Prostate gland (tissue), 2 donors: ENCODE measurements at regions not wholly inside any gene's neighbourhood (a gene's known extent, or its start where the extent isn't known, plus 50 kb on each side); places are given as distances from the start of the nearest gene placed in this dataset.

Source experiments
- DNase-seq: peaks from one replicate; pipeline ENCODE4 v3.0.0-alpha.2; 2019; ENCODE audit warnings: low spot score
- H3K27ac ChIP-seq, 2 donors: fragments of 200-600 bp; sonication (generic); 2 replicates each; pipeline ENCODE4 v1.5.1; 2017 to 2019
- H3K27me3 ChIP-seq: fragments of 200-600 bp; sonication (generic); replicated peaks from 2 replicates; pipeline ENCODE4 v1.5.1; 2019; ENCODE audit not compliant: insufficient read depth
- H3K36me3 ChIP-seq, 2 donors: fragments of 200-600 bp; sonication (generic); 1 replicate in 1 of 2; 2 replicates in 1 of 2; pipeline versions ENCODE4 v1.5.1 to v1.8.1; 2017 to 2019
- H3K4me1 ChIP-seq: fragments of 200-600 bp; sonication (generic); replicated peaks from 2 replicates; pipeline ENCODE4 v1.5.1; 2019
- H3K4me3 ChIP-seq, 2 donors: fragments of 200-600 bp; sonication (generic); 2 replicates each; pipeline ENCODE4 v1.5.1; 2017 to 2019
- H3K9me3 ChIP-seq: fragments of 200-600 bp; sonication (generic); 2 replicates; pipeline ENCODE4 v1.5.1; 2017
- POLR2A ChIP-seq: fragments of 450-650 bp; IDR thresholded peaks from one replicate; pipeline ENCODE4 v1.6.1; 2016; ENCODE audit warnings: antibody characterized with exemption, mild to moderate bottlenecking
- POLR2AphosphoS5 ChIP-seq: sonication (generic); formaldehyde crosslinking; IDR thresholded peaks from one replicate; pipeline ENCODE4 v1.6.1; 2017; ENCODE audit warnings: antibody characterized with exemption
- WGBS: methylation state at CpG from one replicate; pipeline ENCODE4 v1.1.5; 2018; 5-methylcytosine and 5-hydroxymethylcytosine counted together
- intact Hi-C: fragments of 100-400 bp; cut with DNase I; formaldehyde crosslinking; loops from one replicate; pipeline ENCODE4 v1.14.2; 2022
- TF ChIP-seq, protein P1 (sequence below), 4 experiments: fragments of 200-600 bp in 2 of 4; fragments of 450-650 bp in 2 of 4; sonication (generic) in 2 of 4; IDR thresholded peaks; 1 replicate in 3 of 4; 2 replicates in 1 of 4; pipeline ENCODE4 v1.5.1; 2016 to 2019; ENCODE audit warnings: antibody characterized with exemption in 4 of 4, mild to moderate bottlenecking in 2 of 4, moderate library complexity in 2 of 4

DNA sequence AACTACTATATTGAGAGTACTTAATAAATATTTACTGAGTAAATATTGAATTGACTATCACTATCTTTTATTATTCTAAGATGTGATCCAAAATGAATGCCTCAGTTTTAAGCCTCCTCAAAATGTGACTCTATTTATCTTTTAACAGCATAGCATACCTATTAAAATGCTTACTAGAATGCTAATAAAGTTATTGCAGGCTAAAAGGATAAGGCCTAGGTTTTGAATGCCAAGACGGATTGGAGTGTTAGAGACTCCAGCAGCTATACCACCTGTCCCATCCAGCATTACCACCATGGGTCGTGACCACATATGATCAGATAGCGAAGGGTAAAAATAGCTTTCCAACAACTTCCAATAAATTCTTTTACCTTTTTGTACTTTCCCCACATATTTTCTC lies 64.7 kb upstream of the MYRIP start:
- Histone ChIP-seq H3K4me3 (no peak overlapping the region), H3K27me3 (no peaks in the 10 kb centered on the region), H3K27ac (no peak overlapping the region), H3K9me3 (no peaks in the 10 kb centered on the region), H3K36me3 (no peaks in the 10 kb centered on the region), H3K4me1 (no peaks in the 10 kb centered on the region)
- DNase-seq, result no peak
- 60% methylated on average over 3 of the region's 3 CpGs for WGBS
- intact Hi-C loops, result no loop called here
- TF ChIP-seq POLR2A (no peak), POLR2AphosphoS5 (peak; percentile 60)
- TF ChIP-seq, protein P1, sequence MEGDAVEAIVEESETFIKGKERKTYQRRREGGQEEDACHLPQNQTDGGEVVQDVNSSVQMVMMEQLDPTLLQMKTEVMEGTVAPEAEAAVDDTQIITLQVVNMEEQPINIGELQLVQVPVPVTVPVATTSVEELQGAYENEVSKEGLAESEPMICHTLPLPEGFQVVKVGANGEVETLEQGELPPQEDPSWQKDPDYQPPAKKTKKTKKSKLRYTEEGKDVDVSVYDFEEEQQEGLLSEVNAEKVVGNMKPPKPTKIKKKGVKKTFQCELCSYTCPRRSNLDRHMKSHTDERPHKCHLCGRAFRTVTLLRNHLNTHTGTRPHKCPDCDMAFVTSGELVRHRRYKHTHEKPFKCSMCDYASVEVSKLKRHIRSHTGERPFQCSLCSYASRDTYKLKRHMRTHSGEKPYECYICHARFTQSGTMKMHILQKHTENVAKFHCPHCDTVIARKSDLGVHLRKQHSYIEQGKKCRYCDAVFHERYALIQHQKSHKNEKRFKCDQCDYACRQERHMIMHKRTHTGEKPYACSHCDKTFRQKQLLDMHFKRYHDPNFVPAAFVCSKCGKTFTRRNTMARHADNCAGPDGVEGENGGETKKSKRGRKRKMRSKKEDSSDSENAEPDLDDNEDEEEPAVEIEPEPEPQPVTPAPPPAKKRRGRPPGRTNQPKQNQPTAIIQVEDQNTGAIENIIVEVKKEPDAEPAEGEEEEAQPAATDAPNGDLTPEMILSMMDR (IDR thresholded peaks at IDR 0.05), result no peak

DNA sequence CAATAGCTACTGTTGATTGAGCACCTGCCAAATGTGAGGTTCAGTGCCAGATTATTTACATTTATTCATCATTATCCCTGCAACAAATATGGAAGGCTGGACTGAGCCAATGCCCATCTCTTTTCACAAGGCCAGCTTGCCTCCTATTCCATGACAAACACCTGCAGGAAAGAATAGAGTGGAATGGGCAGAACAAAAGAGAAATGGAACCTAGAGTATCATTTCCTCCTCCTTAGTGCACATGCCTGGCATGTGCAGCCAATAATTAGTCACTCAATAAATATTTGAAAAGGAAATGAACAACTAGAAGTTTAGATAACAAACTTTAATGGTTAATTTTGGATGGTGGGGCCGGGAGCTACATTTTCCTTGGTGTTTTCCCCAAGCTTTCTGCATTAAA lies 61.4 kb upstream of the MYRIP start:
- Histone ChIP-seq H3K36me3 (no peaks in the 10 kb centered on the region), H3K27ac (no peak overlapping the region), H3K9me3 (no peaks in the 10 kb centered on the region), H3K27me3 (no peaks in the 10 kb centered on the region), H3K4me1 (no peaks in the 10 kb centered on the region), H3K4me3 (no peak overlapping the region)
- WGBS, result 29% methylated on average over 1 of the region's 1 CpG
- TF ChIP-seq, protein P1 (IDR thresholded peaks at IDR 0.05), result no peak
- TF ChIP-seq POLR2AphosphoS5 (no peak), POLR2A (no peak)
- DNase-seq, result no peak
- intact Hi-C loops, result no loop called here

DNA sequence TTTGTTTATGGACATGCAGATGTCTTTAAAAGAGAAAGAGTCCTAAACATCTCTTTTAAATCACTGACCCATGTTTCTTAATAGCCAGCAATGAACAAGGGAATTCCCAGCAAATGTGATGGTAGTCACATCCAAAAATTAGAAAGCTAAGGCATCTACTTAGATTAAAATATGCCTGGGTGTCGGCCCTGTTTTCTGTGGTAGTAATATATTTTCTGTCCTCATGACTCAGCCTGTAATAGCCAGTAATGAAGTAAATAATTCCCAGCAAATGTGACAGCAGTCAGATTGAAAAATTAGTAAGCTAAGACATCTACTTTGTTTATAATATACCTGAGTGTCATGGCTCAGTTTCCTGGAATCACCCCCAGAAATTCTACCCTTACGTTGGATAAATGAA lies 60.6 kb upstream of the MYRIP start:
- intact Hi-C loops, result no loop called here
- Histone ChIP-seq H3K27me3 (no peaks in the 10 kb centered on the region), H3K9me3 (no peaks in the 10 kb centered on the region), H3K36me3 (no peaks in the 10 kb centered on the region), H3K4me1 (no peaks in the 10 kb centered on the region), H3K4me3 (no peak overlapping the region), H3K27ac (no peak overlapping the region)
- WGBS, result 72% methylated on average over 2 of the region's 2 CpGs
- TF ChIP-seq POLR2AphosphoS5 (no peak), POLR2A (no peak)
- TF ChIP-seq, protein P1 (IDR thresholded peaks at IDR 0.05), result no peak
- DNase-seq, result no peak

DNA sequence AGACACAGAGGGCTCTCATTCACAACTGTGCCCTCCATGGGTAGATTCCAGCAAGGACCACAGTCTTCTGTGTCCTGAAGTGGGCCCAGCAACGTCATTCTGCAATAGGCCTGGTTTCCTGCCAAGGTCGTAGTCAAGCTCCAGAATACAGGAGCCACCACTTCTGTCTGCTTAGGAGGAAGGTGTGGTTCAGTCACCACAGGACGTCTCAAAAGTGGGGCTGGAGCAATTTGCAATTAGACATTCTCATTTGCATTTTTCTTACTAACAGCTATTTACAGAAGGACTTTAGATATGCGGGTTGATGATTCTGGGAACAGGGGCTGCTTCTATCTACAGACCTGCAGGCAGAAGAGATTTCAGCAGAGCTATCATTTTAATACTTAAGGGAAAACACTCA lies 58.7 kb upstream of the MYRIP start:
- DNase-seq, result no peak
- Histone ChIP-seq H3K9me3 (no peaks in the 10 kb centered on the region), H3K4me3 (no peak overlapping the region), H3K27me3 (no peaks in the 10 kb centered on the region), H3K27ac (no peak overlapping the region), H3K36me3 (no peaks in the 10 kb centered on the region), H3K4me1 (no peaks in the 10 kb centered on the region)
- TF ChIP-seq POLR2A, result no peak
- TF ChIP-seq POLR2AphosphoS5, result no peak
- TF ChIP-seq, protein P1 (IDR thresholded peaks at IDR 0.05), result no peak
- intact Hi-C loops, result no loop called here
- 52% methylated on average over 4 of the region's 4 CpGs for WGBS

DNA sequence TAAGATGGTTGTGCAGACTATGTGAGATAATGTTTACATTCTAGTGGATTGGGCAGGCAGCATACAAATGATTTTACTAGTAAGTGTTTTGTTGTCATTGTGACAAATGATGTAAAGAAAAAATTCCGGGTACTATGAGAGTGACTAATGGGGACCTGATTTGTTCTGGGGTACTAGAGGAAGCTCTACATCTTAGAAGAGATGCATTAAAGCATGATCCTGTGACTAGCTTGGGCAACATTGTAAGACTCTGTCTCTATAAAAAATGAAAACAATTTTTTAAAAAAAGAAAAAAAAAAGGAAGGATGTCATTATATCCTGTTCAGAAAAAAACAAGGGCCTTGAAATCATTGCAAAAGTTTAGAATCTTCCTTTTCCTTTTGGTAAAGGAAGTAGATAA lies 58.1 kb upstream of the MYRIP start:
- H3K27me3 ChIP-seq, result no peaks in the 10 kb centered on the region
- no peaks in the 10 kb centered on the region for H3K4me1 ChIP-seq
- no peak overlapping the region for H3K27ac ChIP-seq
- TF ChIP-seq, protein P1 (IDR thresholded peaks at IDR 0.05), result no peak
- TF ChIP-seq POLR2AphosphoS5, result no peak
- no peak for TF ChIP-seq POLR2A
- H3K4me3 ChIP-seq, result no peak overlapping the region
- H3K9me3 ChIP-seq, result no peaks in the 10 kb centered on the region
- 23% methylated on average over 1 of the region's 1 CpG for WGBS
- DNase-seq, result no peak
- intact Hi-C loops, result no loop called here
- no peaks in the 10 kb centered on the region for H3K36me3 ChIP-seq
